ENCODE measurements at regions not wholly inside any gene's neighbourhood (a gene's known extent, or its start where the extent isn't known, plus 50 kb on each side); places are given as distances from the start of the nearest gene placed in this dataset.
"Not testable (repeated sequence)": the region's sequence is repeated elsewhere in the genome, so short reads cannot be mapped to it uniquely, and the experiment has no call there.

- no peak for DNase-seq (ENCODE audit: low read depth in 2 of 2)
Measured at GRCh38 chrX:125505207-125505606, 185.5 kb downstream of the TEX13C start.

GRCh38 chrX:125507119-125507518 lies 187.4 kb downstream of the TEX13C start:
- DNase-seq (ENCODE audit: low read depth in 2 of 2): peak; percentile 1 to 7

GRCh38 chrX:125520029-125520428 lies 200.4 kb downstream of the TEX13C start:
- DNase-seq (ENCODE audit: low read depth in 2 of 2): no peak

GRCh38 chrX:125522752-125523151 lies 203.1 kb downstream of the TEX13C start:
- no peak for DNase-seq (ENCODE audit: low read depth in 2 of 2)

GRCh38 chrX:125532411-125533089 lies 212.9 kb downstream of the TEX13C start:
- no peak for DNase-seq (ENCODE audit: low read depth in 2 of 2)

- DNase-seq (ENCODE audit: low read depth in 2 of 2): no peak
Measured at GRCh38 chrX:125533352-125533751, 213.7 kb downstream of the TEX13C start.

- DNase-seq (ENCODE audit: low read depth in 2 of 2): peak; percentile 9 to 10
Measured at GRCh38 chrX:125544031-125544660, 224.5 kb downstream of the TEX13C start.

- no peak for DNase-seq (ENCODE audit: low read depth in 2 of 2)
Measured at GRCh38 chrX:125544856-125545255, 225.2 kb downstream of the TEX13C start.

GRCh38 chrX:125577479-125577878 lies 257.8 kb downstream of the TEX13C start:
- no peak for DNase-seq (ENCODE audit: low read depth in 2 of 2)

GRCh38 chrX:125604448-125604847 lies 284.8 kb downstream of the TEX13C start:
- DNase-seq (ENCODE audit: low read depth in 2 of 2): no peak

GRCh38 chrX:125605145-125605544 lies 285.5 kb downstream of the TEX13C start:
- no peak for DNase-seq (ENCODE audit: low read depth in 2 of 2)

- not testable (repeated sequence) for DNase-seq (ENCODE audit: low read depth in 2 of 2)
Measured at GRCh38 chrX:125614591-125615343, 295.1 kb downstream of the TEX13C start.

- no peak for DNase-seq (ENCODE audit: low read depth in 2 of 2)
Measured at GRCh38 chrX:125620715-125621587, 301.3 kb downstream of the TEX13C start.

- DNase-seq (ENCODE audit: low read depth in 2 of 2): no peak
Measured at GRCh38 chrX:125621588-125621927, 301.9 kb downstream of the TEX13C start.

- no peak for DNase-seq (ENCODE audit: low read depth in 2 of 2)
Measured at GRCh38 chrX:125622899-125623298, 303.2 kb downstream of the TEX13C start.

GRCh38 chrX:125627676-125628075 lies 308.0 kb downstream of the TEX13C start:
- no peak for DNase-seq (ENCODE audit: low read depth in 2 of 2)

GRCh38 chrX:125628435-125628834 lies 308.8 kb downstream of the TEX13C start:
- DNase-seq (ENCODE audit: low read depth in 2 of 2): no peak

GRCh38 chrX:125641405-125641804 lies 321.7 kb downstream of the TEX13C start:
- DNase-seq (ENCODE audit: low read depth in 2 of 2): no peak

GRCh38 chrX:125646195-125646594 lies 326.5 kb downstream of the TEX13C start:
- DNase-seq (ENCODE audit: low read depth in 2 of 2): no peak

- peak; percentile 13 to 20 for DNase-seq (ENCODE audit: low read depth in 2 of 2)
Measured at GRCh38 chrX:125651426-125651825, 331.8 kb downstream of the TEX13C start.

- DNase-seq (ENCODE audit: low read depth in 2 of 2): peak; percentile 14 to 20
Measured at GRCh38 chrX:125654501-125654900, 334.8 kb downstream of the TEX13C start.

GRCh38 chrX:125673758-125674157 lies 354.1 kb downstream of the TEX13C start:
- DNase-seq (ENCODE audit: low read depth in 2 of 2): no peak
